Left forelimb (tissue), 1 donor: ENCODE measurements at regions not wholly inside any gene's neighbourhood (a gene's known extent, or its start where the extent isn't known, plus 50 kb on each side); places are given as distances from the start of the nearest gene placed in this dataset.

ENCODE experiments used
- DNase-seq: peaks from one replicate; pipeline ENCODE4 v3.0.0-alpha.2; 2018; ENCODE audit warnings: low spot score

GRCh38 chr3:28646435-28646834, 297.8 kb upstream of the AZI2 start:
- no peak for DNase-seq

- DNase-seq: no peak
Observed at GRCh38 chr3:28649266-28649665, 300.6 kb upstream of the AZI2 start.

- no peak for DNase-seq
Observed at GRCh38 chr3:28651159-28651558, 302.5 kb upstream of the AZI2 start.

- DNase-seq: no peak
Observed at GRCh38 chr3:28664123-28664522, 315.5 kb upstream of the AZI2 start.

- DNase-seq: no peak
Observed at GRCh38 chr3:28667646-28668621, 319.3 kb upstream of the AZI2 start.

GRCh38 chr3:28669870-28670269, 321.2 kb upstream of the AZI2 start:
- no peak for DNase-seq

- DNase-seq: no peak
Observed at GRCh38 chr3:28672406-28672805, 323.8 kb upstream of the AZI2 start.

GRCh38 chr3:28673446-28673845, 324.8 kb upstream of the AZI2 start:
- DNase-seq: no peak

- DNase-seq: no peak
Observed at GRCh38 chr3:28674212-28674611, 325.6 kb upstream of the AZI2 start.

- no peak for DNase-seq
Observed at GRCh38 chr3:28677581-28677980, 329.0 kb upstream of the AZI2 start.

GRCh38 chr3:28678086-28678485, 329.5 kb upstream of the AZI2 start:
- no peak for DNase-seq

- no peak for DNase-seq
Observed at GRCh38 chr3:28680050-28680449, 331.4 kb upstream of the AZI2 start.

GRCh38 chr3:28682121-28682520, 333.5 kb upstream of the AZI2 start:
- DNase-seq: no peak

- DNase-seq: no peak
Observed at GRCh38 chr3:28690176-28690575, 341.6 kb upstream of the AZI2 start.

- DNase-seq: no peak
Observed at GRCh38 chr3:28698706-28699105, 350.1 kb upstream of the AZI2 start.

- no peak for DNase-seq
Observed at GRCh38 chr3:28699283-28699682, 350.7 kb upstream of the AZI2 start.

GRCh38 chr3:28700728-28701127, 352.1 kb upstream of the AZI2 start:
- no peak for DNase-seq

GRCh38 chr3:28703843-28704242, 355.2 kb upstream of the AZI2 start:
- DNase-seq: no peak

- no peak for DNase-seq
Observed at GRCh38 chr3:28711293-28711692, 362.7 kb upstream of the AZI2 start.

GRCh38 chr3:28716939-28717338, 368.3 kb upstream of the AZI2 start:
- DNase-seq: no peak

GRCh38 chr3:28718074-28718849, 369.6 kb upstream of the AZI2 start:
- no peak for DNase-seq

- no peak for DNase-seq
Observed at GRCh38 chr3:28726840-28727239, 378.2 kb upstream of the AZI2 start.

GRCh38 chr3:28727307-28727706, 378.7 kb upstream of the AZI2 start:
- DNase-seq: no peak
